Ovary (tissue), 7 donors: ENCODE measurements at regions not wholly inside any gene's neighbourhood (a gene's known extent, or its start where the extent isn't known, plus 50 kb on each side); places are given as distances from the start of the nearest gene placed in this dataset.

Experiments
- DNase-seq, 5 donors: peaks; one replicate each; pipeline ENCODE4 v3.0.0-alpha.2; 2019 to 2020
- H3K27ac ChIP-seq, 2 donors: fragments of 200-600 bp; one replicate each; pipeline versions ENCODE4 v1.5.1 to v1.8.0; 2019 to 2022
- H3K27me3 ChIP-seq: fragments of 200-600 bp; one replicate; pipeline ENCODE4 v1.8.0; 2022
- H3K36me3 ChIP-seq: fragments of 200-600 bp; sonication (generic); one replicate; pipeline ENCODE4 v1.5.1; 2019
- H3K4me1 ChIP-seq: one replicate; pipeline ENCODE4 v1.8.1; 2013; ENCODE audit warnings: mild to moderate bottlenecking, moderate library complexity; ENCODE audit not compliant: insufficient read depth
- H3K4me3 ChIP-seq: fragments of 200-600 bp; sonication (generic); one replicate; pipeline ENCODE4 v1.5.1; 2017
- H3K9me3 ChIP-seq, 2 donors: fragments of 200-600 bp in 1 of 2; sonication (generic) in 1 of 2; one replicate each; pipeline versions ENCODE4 v1.5.1 to v1.8.1; 2013 to 2019; ENCODE audit warnings: mild to moderate bottlenecking in 1 of 2, moderate library complexity in 1 of 2
- CTCF ChIP-seq, 3 donors: fragments of 450-650 bp in 2 of 3; fragments of 200-600 bp in 1 of 3; IDR thresholded peaks; one replicate each; pipeline versions ENCODE4 v1.5.1 to v1.8.0; 2016 to 2022; ENCODE audit warnings: antibody characterized with exemption in 3 of 3, mild to moderate bottlenecking in 1 of 3
- EP300 ChIP-seq: sonication (generic); formaldehyde crosslinking; IDR thresholded peaks from one replicate; pipeline ENCODE4 v1.6.1; 2017; ENCODE audit warnings: antibody characterized with exemption
- POLR2A ChIP-seq: fragments of 450-650 bp; IDR thresholded peaks from one replicate; pipeline ENCODE4 v1.6.1; 2017; ENCODE audit warnings: antibody characterized with exemption, mild to moderate bottlenecking, moderate library complexity
- WGBS, 3 donors: extraction: QIAGEN DNeasy Blood & Tissue Kit in 1 of 3; methylation state at CpG; one replicate each; pipeline versions ENCODE4 v1.1.5 to v1.1.7; 2013 to 2017; 5-methylcytosine and 5-hydroxymethylcytosine counted together
- intact Hi-C, 4 donors: fragments of 100-400 bp; cut with DNase I; formaldehyde crosslinking; loops; one replicate each; pipeline versions ENCODE4 v1.11.0 to v1.15.1; 2022 to 2023
- donor health status: DM: no; HTN: no; CAD: no; lungs with moderate emphysema.
- donor health status: DM: no; HTN: no; CAD: no.
- donor health status: Bipolar disorder and iron deficiency.
- donor health status: DM: no; HTN: no; CAD: no.
- donor health status: DM: yes; HTN: yes; CAD: no.

- H3K36me3 ChIP-seq, result no peaks in the 10 kb centered on the region
- H3K27ac ChIP-seq, result no peak overlapping the region
- no peaks in the 10 kb centered on the region for H3K27me3 ChIP-seq
- no peak for DNase-seq
- TF ChIP-seq CTCF (IDR thresholded peaks at IDR 0.05), result no peak
- no peak for TF ChIP-seq POLR2A
- TF ChIP-seq EP300, result no peak
- no peaks in the 10 kb centered on the region for H3K4me1 ChIP-seq
- WGBS, 3 donors, result 90 to 93% (median 91%) methylated on average over 8 of the region's 8 CpGs
- intact Hi-C loops, result no loop called here
- no peaks in the 10 kb centered on the region for H3K9me3 ChIP-seq
- no peak overlapping the region for H3K4me3 ChIP-seq
Measured at GRCh38 chr11:109106151-109106906, 315.7 kb upstream of the C11orf87 start.

- Histone ChIP-seq H3K36me3 (no peaks in the 10 kb centered on the region), H3K4me3 (no peak overlapping the region), H3K4me1 (no peaks in the 10 kb centered on the region), H3K27me3 (no peaks in the 10 kb centered on the region), H3K27ac (no peak overlapping the region), H3K9me3 (no peaks in the 10 kb centered on the region)
- no peak for DNase-seq
- 58 to 71% (median 67%) methylated on average over 3 of the region's 3 CpGs for WGBS, 3 donors
- intact Hi-C loops, result no loop called here
- TF ChIP-seq POLR2A (no peak), CTCF (IDR thresholded peaks at IDR 0.05) (no peak), EP300 (no peak)
Measured at GRCh38 chr11:109109150-109109549, 312.8 kb upstream of the C11orf87 start.

GRCh38 chr11:109109571-109110315 is 312.2 kb upstream of the C11orf87 start:
- intact Hi-C loops, result no loop called here
- Histone ChIP-seq H3K27me3 (no peaks in the 10 kb centered on the region), H3K36me3 (no peaks in the 10 kb centered on the region), H3K4me3 (no peak overlapping the region), H3K4me1 (no peaks in the 10 kb centered on the region), H3K9me3 (no peaks in the 10 kb centered on the region), H3K27ac (no peak overlapping the region)
- 40 to 45% (median 41%) methylated on average over 5 of the region's 5 CpGs for WGBS, 3 donors
- DNase-seq, result no peak
- no peak for TF ChIP-seq EP300
- TF ChIP-seq CTCF (IDR thresholded peaks at IDR 0.05), result no peak
- no peak for TF ChIP-seq POLR2A

GRCh38 chr11:109112261-109112660 is 309.7 kb upstream of the C11orf87 start:
- no peak overlapping the region for H3K4me3 ChIP-seq
- H3K27me3 ChIP-seq, result no peaks in the 10 kb centered on the region
- no peak for TF ChIP-seq POLR2A
- TF ChIP-seq CTCF (IDR thresholded peaks at IDR 0.05), result no peak
- TF ChIP-seq EP300, result no peak
- DNase-seq, result no peak
- H3K36me3 ChIP-seq, result no peaks in the 10 kb centered on the region
- WGBS, 3 donors, result 21 to 33% (median 31%) methylated on average over 2 of the region's 2 CpGs
- intact Hi-C loops, result no loop called here
- H3K4me1 ChIP-seq, result no peaks in the 10 kb centered on the region
- H3K9me3 ChIP-seq, result no peaks in the 10 kb centered on the region
- no peak overlapping the region for H3K27ac ChIP-seq
